ENCODE measurements at regions not wholly inside any gene's neighbourhood (a gene's known extent, or its start where the extent isn't known, plus 50 kb on each side); places are given as distances from the start of the nearest gene placed in this dataset.
"Not testable (repeated sequence)": the region's sequence is repeated elsewhere in the genome, so short reads cannot be mapped to it uniquely, and the experiment has no call there.

GRCh38 chr2:109058802-109059201 lies 69.8 kb upstream of the EDAR start:
- no peaks in the 10 kb centered on the region for H3K36me3 Mint-ChIP-seq
- peaks cover 52% of the 10 kb centered on the region for H3K4me1 Mint-ChIP-seq (ENCODE audit: low read depth)
- H3K4me3 Mint-ChIP-seq = no peak overlapping the region
- no peaks in the 10 kb centered on the region for H3K27me3 Mint-ChIP-seq
- H3K9me3 Mint-ChIP-seq (ENCODE audit: low read depth) = no peaks in the 10 kb centered on the region
- no peak overlapping the region for H3K27ac Mint-ChIP-seq

DNA sequence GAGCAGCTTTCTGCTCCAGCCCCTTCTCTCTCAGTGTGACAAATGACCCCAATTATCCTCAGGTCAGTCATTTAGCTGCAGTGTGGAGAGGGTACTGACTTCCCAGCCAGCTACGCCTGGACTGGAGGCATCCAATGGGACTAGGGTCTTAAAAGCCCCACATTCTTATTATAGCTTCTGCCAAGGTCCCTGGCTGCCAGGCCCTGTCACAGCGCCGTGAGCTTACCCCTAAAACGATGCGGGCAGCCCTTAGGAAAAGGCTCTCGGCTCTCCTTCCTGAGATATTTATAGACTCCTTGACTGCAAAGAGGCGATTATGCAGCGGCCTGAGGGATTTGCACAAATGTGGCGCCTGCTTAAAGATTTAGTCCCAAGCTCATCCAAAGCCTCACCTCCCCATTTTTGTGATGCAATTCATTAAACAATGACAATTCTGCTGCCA lies 69.2 kb upstream of the EDAR start:
- H3K27me3 Mint-ChIP-seq = no peaks in the 10 kb centered on the region
- no peaks in the 10 kb centered on the region for H3K9me3 Mint-ChIP-seq (ENCODE audit: low read depth)
- no peak overlapping the region for H3K27ac Mint-ChIP-seq
- peaks cover 46% of the 10 kb centered on the region for H3K4me1 Mint-ChIP-seq (ENCODE audit: low read depth)
- no peaks in the 10 kb centered on the region for H3K36me3 Mint-ChIP-seq
- no peak overlapping the region for H3K4me3 Mint-ChIP-seq

DNA sequence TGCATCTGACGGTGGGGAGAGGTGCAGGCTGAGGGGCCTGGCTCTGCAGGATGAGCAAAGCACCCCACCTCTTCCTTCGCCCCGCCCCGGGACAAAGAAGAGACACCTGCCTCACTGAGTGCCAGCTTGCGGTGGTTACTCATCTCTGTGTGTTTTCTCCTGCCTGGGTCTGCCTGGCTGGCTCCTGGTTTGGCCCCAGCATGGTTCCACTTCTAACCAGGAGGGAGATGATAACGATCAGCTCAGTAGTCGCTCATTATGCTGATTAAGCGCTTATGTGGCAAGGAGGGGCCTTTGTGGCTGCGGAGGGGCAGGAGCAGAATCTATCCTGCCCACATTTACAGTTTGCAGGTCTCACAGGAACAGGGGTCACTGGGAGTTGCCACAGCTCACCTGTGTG lies 68.7 kb upstream of the EDAR start:
- Mint-ChIP-seq H3K9me3 (ENCODE audit: low read depth) (no peaks in the 10 kb centered on the region), H3K27me3 (no peaks in the 10 kb centered on the region), H3K27ac (no peak overlapping the region), H3K36me3 (no peaks in the 10 kb centered on the region), H3K4me3 (no peak overlapping the region), H3K4me1 (ENCODE audit: low read depth) (peaks cover 43% of the 10 kb centered on the region)

DNA sequence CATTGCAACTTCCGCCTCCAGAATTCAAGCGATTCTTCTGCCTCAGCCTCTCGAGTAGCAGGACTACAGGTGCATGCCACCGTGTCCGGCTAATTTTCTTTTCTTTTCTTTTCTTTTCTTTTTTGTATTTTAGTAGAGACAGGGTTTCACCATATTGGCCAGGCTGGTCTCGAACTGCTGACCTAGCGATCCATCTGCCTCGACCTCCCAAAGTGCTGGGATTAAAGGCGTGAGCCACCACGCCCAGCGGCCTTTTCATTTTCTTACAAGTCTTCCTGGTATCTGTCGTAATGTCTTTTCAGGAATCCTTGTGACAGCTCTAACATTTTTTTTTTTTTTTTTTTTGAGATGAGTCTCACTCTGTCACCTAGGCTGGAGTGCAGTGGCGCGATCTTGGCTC lies 66.4 kb upstream of the EDAR start:
- Mint-ChIP-seq H3K27ac (no peak overlapping the region), H3K4me3 (no peak overlapping the region), H3K9me3 (ENCODE audit: low read depth) (no peaks in the 10 kb centered on the region), H3K4me1 (ENCODE audit: low read depth) (peaks cover 32% of the 10 kb centered on the region), H3K27me3 (no peaks in the 10 kb centered on the region), H3K36me3 (no peaks in the 10 kb centered on the region)

GRCh38 chr2:109054865-109055264 lies 65.8 kb upstream of the EDAR start:
- no peaks in the 10 kb centered on the region for H3K36me3 Mint-ChIP-seq
- H3K27ac Mint-ChIP-seq = no peak overlapping the region

GRCh38 chr2:109053716-109054115 lies 64.7 kb upstream of the EDAR start:
- Mint-ChIP-seq H3K4me1 (ENCODE audit: low read depth) (peaks cover 25% of the 10 kb centered on the region), H3K9me3 (ENCODE audit: low read depth) (no peaks in the 10 kb centered on the region), H3K36me3 (no peaks in the 10 kb centered on the region), H3K27ac (no peak overlapping the region), H3K4me3 (no peak overlapping the region), H3K27me3 (no peaks in the 10 kb centered on the region)

More at GRCh38 chr2:109054865-109055264, 65.8 kb upstream of the EDAR start:
- H3K4me1 Mint-ChIP-seq (ENCODE audit: low read depth) = peaks cover 26% of the 10 kb centered on the region
- H3K9me3 Mint-ChIP-seq (ENCODE audit: low read depth) = no peaks in the 10 kb centered on the region
- no peaks in the 10 kb centered on the region for H3K27me3 Mint-ChIP-seq
- H3K4me3 Mint-ChIP-seq = no peak overlapping the region

GRCh38 chr2:109052922-109053321 lies 63.9 kb upstream of the EDAR start:
- H3K36me3 Mint-ChIP-seq = no peaks in the 10 kb centered on the region
- no peaks in the 10 kb centered on the region for H3K9me3 Mint-ChIP-seq (ENCODE audit: low read depth)
- H3K4me3 Mint-ChIP-seq = no peak overlapping the region
- H3K4me1 Mint-ChIP-seq (ENCODE audit: low read depth) = peaks cover 24% of the 10 kb centered on the region
- no peaks in the 10 kb centered on the region for H3K27me3 Mint-ChIP-seq
- no peak overlapping the region for H3K27ac Mint-ChIP-seq

- Mint-ChIP-seq H3K4me1 (ENCODE audit: low read depth) (peaks cover 29% of the 10 kb centered on the region), H3K9me3 (ENCODE audit: low read depth) (no peaks in the 10 kb centered on the region), H3K4me3 (no peak overlapping the region), H3K36me3 (no peaks in the 10 kb centered on the region), H3K27me3 (no peaks in the 10 kb centered on the region), H3K27ac (no peak overlapping the region)
These were observed 60.0 kb upstream of the EDAR start for GRCh38 chr2:109049022-109049421.

DNA sequence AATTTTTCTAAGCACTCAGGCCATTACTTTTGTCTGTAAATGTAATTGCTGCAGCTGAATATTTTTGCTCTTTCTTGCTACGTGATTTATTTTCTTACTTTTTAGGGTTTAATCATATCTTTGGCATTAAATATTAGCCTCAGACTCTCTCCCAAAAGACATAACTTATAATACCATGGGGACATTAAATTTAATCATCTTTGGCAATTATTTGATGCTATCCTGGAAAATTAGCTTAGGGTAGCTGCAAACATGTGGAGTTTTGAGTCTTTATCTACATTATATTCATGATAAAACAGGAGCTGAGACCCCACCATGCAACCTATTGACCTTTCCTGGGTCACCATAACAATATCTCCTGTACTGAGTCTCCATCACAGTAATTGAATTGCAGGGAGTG lies 59.1 kb upstream of the EDAR start:
- no peaks in the 10 kb centered on the region for H3K9me3 Mint-ChIP-seq (ENCODE audit: low read depth)
- H3K27ac Mint-ChIP-seq = no peak overlapping the region
- H3K4me1 Mint-ChIP-seq (ENCODE audit: low read depth) = peaks cover 32% of the 10 kb centered on the region
- H3K36me3 Mint-ChIP-seq = no peaks in the 10 kb centered on the region
- H3K27me3 Mint-ChIP-seq = no peaks in the 10 kb centered on the region
- no peak overlapping the region for H3K4me3 Mint-ChIP-seq

DNA sequence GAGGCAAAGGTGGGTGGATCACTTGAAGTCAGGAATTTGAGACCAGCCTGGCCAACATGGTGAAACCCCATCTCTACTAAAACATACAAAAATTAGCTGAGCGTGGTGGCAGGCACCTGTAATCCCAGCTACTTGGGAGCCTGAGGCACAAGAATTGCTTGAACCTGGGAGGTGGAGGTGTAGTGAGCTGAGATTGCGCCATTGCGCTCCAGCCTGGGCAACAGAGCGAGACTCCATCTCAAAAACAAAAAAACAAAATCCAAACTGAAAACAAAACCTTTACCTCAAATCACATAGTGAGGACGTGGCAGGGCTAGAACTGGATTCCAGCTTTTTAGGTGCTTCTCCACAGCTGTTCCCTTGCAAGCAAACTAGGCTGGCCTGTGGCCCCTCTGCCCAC lies 58.5 kb upstream of the EDAR start:
- H3K36me3 Mint-ChIP-seq; H3K27me3 Mint-ChIP-seq; H3K4me3 Mint-ChIP-seq; H3K27ac Mint-ChIP-seq; H3K9me3 Mint-ChIP-seq (ENCODE audit: low read depth): not testable (repeated sequence)
- peaks cover 32% of the 10 kb centered on the region for H3K4me1 Mint-ChIP-seq (ENCODE audit: low read depth)

- peaks cover 35% of the 10 kb centered on the region for H3K4me1 Mint-ChIP-seq (ENCODE audit: low read depth)
- peak overlapping the region; percentile 41 for H3K4me3 Mint-ChIP-seq
- H3K36me3 Mint-ChIP-seq = no peaks in the 10 kb centered on the region
- no peak overlapping the region for H3K27ac Mint-ChIP-seq
- H3K9me3 Mint-ChIP-seq (ENCODE audit: low read depth) = no peaks in the 10 kb centered on the region
- H3K27me3 Mint-ChIP-seq = no peaks in the 10 kb centered on the region
These were observed 58.0 kb upstream of the EDAR start for GRCh38 chr2:109046925-109047508.

DNA sequence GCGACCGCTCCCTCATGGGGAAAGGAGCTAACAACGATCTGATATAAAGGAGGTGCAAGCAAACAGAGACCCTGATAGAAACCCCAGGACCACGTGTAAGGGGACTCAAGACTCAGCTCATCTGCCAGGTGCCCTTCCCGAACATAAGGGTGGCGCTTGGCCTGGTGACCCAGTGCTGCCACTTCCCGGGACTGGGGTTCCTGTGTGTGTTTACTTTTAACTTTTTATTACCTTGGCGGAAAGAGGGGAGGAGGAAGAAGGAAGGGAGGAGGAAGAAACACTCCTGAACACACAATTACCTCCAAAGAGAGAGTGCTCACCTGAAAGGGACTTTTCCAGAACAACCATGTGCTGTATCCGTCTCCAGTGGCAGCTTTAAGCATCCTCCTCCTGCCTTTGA lies 56.5 kb upstream of the EDAR start:
- Mint-ChIP-seq H3K4me3 (peak overlapping the region; percentile 20), H3K4me1 (ENCODE audit: low read depth) (peaks cover 36% of the 10 kb centered on the region), H3K36me3 (no peaks in the 10 kb centered on the region), H3K27me3 (no peaks in the 10 kb centered on the region), H3K9me3 (ENCODE audit: low read depth) (no peaks in the 10 kb centered on the region), H3K27ac (no peak overlapping the region)

DNA sequence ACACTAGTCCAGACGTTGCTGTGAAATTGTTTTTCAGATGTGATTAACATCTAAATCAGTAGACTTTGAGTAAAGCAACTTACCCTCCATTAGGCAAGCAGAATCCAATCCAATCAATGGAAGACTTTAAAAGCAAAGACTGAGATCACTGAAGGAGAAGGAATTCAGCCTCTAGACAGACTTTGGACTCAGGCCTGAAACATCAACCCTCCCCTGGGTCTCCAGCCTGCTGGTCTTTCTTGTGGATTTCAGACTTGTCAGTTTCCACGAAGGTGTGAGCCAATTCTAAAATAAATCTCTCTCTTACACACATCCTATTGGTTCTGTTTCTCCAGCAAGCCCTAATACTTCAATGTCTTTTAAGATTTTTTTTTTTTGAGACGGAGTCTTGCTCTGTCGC lies 50.0 kb upstream of the EDAR start:
- Mint-ChIP-seq H3K27ac (no peak overlapping the region), H3K4me1 (ENCODE audit: low read depth) (peaks cover 38% of the 10 kb centered on the region), H3K9me3 (ENCODE audit: low read depth) (no peaks in the 10 kb centered on the region), H3K36me3 (peaks cover 3% of the 10 kb centered on the region), H3K27me3 (no peaks in the 10 kb centered on the region), H3K4me3 (no peak overlapping the region)
